ENCODE measurements at regions not wholly inside any gene's neighbourhood (a gene's known extent, or its start where the extent isn't known, plus 50 kb on each side); places are given as distances from the start of the nearest gene placed in this dataset.

GRCh38 chr11:122287401-122287800 lies 171.4 kb upstream of the BLID start:
- no peak overlapping the region for H4K91ac ChIP-seq (replicated peaks; ENCODE audit: insufficient read length, low read length)

More at GRCh38 chr11:122287401-122287800, 171.4 kb upstream of the BLID start:
- Histone ChIP-seq H2AK5ac (ENCODE audit: low read depth, low read length) (no peak overlapping the region), H3K4ac (replicated peaks; ENCODE audit: insufficient read length, low read depth, low read length) (no peak overlapping the region), H3K79me2 (ENCODE audit: control insufficient read depth in 1 of 2, insufficient read depth in 2 of 2, low read length in 2 of 2) (no peaks in the 10 kb centered on the region), H3K14ac (ENCODE audit: insufficient read length) (no peak overlapping the region), H4K8ac (ENCODE audit: extremely low read depth, insufficient read depth, low read length) (no peak overlapping the region; the same call in 1 of the 2 replicates), H3K27me3 (replicated peaks in 1 of 4; ENCODE audit: control insufficient read depth in 3 of 4, extremely low read depth in 1 of 4, insufficient read depth in 3 of 4, low read length in 3 of 4) (no peaks in the 10 kb centered on the region), H2BK120ac (replicated peaks; ENCODE audit: low read depth, low read length) (no peak overlapping the region), H3K23me2 (ENCODE audit: low read depth, low read length) (no peaks in the 10 kb centered on the region), H3K18ac (ENCODE audit: extremely low read depth, low read length) (no peak overlapping the region), H2BK12ac (ENCODE audit: low read depth, low read length) (no peak overlapping the region), H4K20me1 (replicated peaks in 1 of 2; ENCODE audit: control insufficient read depth in 1 of 2, insufficient read depth in 2 of 2, low read length in 2 of 2) (no peaks in the 10 kb centered on the region), H3K27ac (ENCODE audit: low read depth, low read length) (no peak overlapping the region), H3K4me1 (replicated peaks in 1 of 4; ENCODE audit: control insufficient read depth in 3 of 4, insufficient read depth in 4 of 4, low read length in 3 of 4) (no peaks in the 10 kb centered on the region; a peak in 1 of 7 replicates), H3K9ac (replicated peaks in 1 of 4; ENCODE audit: extremely low read depth in 1 of 4, low read depth in 3 of 4, low read length in 3 of 4) (no peak overlapping the region), H3K36me3 (ENCODE audit: control insufficient read depth in 2 of 4, insufficient read depth in 4 of 4, low read length in 3 of 4) (no peaks in the 10 kb centered on the region), H3K4me3 (ENCODE audit: extremely low read depth in 1 of 4, insufficient read depth in 2 of 4, low read depth in 3 of 4, low read length in 4 of 4) (no peak overlapping the region), H2BK5ac (ENCODE audit: low read depth, low read length) (no peak overlapping the region), H2BK15ac (ENCODE audit: low read length) (no peak overlapping the region), H3K56ac (replicated peaks; ENCODE audit: insufficient read length, low read depth, low read length) (no peak overlapping the region), H4K5ac (ENCODE audit: insufficient read length, low read depth, low read length) (no peak overlapping the region), H2AFZ (ENCODE audit: low read length) (no peak overlapping the region), H3K23ac (ENCODE audit: insufficient read length) (no peak overlapping the region), H3K9me3 (ENCODE audit: insufficient read depth in 2 of 2, low read depth in 1 of 2, low read length in 1 of 2) (no peaks in the 10 kb centered on the region), H3K79me1 (ENCODE audit: low read depth, low read length) (no peaks in the 10 kb centered on the region), H3K4me2 (ENCODE audit: insufficient read depth in 1 of 2, low read depth in 2 of 2, low read length in 2 of 2) (no peak overlapping the region), H2BK20ac (ENCODE audit: low read length) (no peak overlapping the region)
- 59% methylated on average over 11 of the region's 11 CpGs; no CpG with 5 or more reads in 1 of the 2 experiments for WGBS, 2 experiments (ENCODE audit: extremely low coverage in 1 of 2, insufficient coverage in 1 of 2, insufficient read length in 1 of 2, insufficient replicate concordance in 2 of 2, low coverage in 1 of 2, low lambda C conversion rate in 2 of 2, missing lambda C conversion rate in 1 of 2)
- no peak for DNase-seq (ENCODE audit: low read depth in 1 of 2, low spot score in 2 of 2)
- no peak for TF ChIP-seq EP300 (IDR thresholded peaks at IDR 0.05; ENCODE audit: borderline replicate concordance in 1 of 2, low read depth in 2 of 2, low read length in 2 of 2)
- TF ChIP-seq CBX8 (IDR thresholded peaks at IDR 0.05; ENCODE audit: borderline replicate concordance, low read depth, low read length), result no peak
- TF ChIP-seq TCF12 (IDR thresholded peaks at IDR 0.05; ENCODE audit: low read depth, low read length), result 0 out of 2 replicates have a peak, but pooled peaks have one; percentile 22
- FAIRE-seq, result no peak
- CTCF ChIA-PET (ENCODE audit: partially characterized antibody), result interaction anchor here (0.7 to 3.0 kb wide), 4 partner anchors 11 to 218 kb away, joined by 3 to 12 read pairs (median 3); partner anchors contain the start of gene BLID
- POLR2A ChIA-PET (ENCODE audit: partially characterized antibody), result interaction anchor here (1.1 kb wide), 1 partner anchor 633 kb away, joined by 3 read pairs; no protein-coding TSS in a partner anchor

Data from H1 (cell line).